ENCODE measurements at regions not wholly inside any gene's neighbourhood (a gene's known extent, or its start where the extent isn't known, plus 50 kb on each side); places are given as distances from the start of the nearest gene placed in this dataset.

- Histone ChIP-seq H3K9me3 (ENCODE audit: severe bottlenecking) (peaks cover 3% of the 10 kb centered on the region), H3K27ac (no peak overlapping the region), H3K27me3 (ENCODE audit: insufficient read depth, low read depth, severe bottlenecking) (peaks cover 20% of the 10 kb centered on the region), H3K4me3 (ENCODE audit: low read depth, low read length) (no peak overlapping the region), H3K36me3 (no peaks in the 10 kb centered on the region)
- no peak for TF ChIP-seq CTCF (IDR thresholded peaks at IDR 0.05; ENCODE audit: low read depth, low read length)
- no peak for DNase-seq
Measured at GRCh38 chr12:47601071-47601470, 104.8 kb downstream of the RPAP3 start.

- H3K9me3 ChIP-seq (ENCODE audit: severe bottlenecking) = no peaks in the 10 kb centered on the region
- DNase-seq = peak; percentile 43
- no peak for TF ChIP-seq CTCF (IDR thresholded peaks at IDR 0.05; ENCODE audit: low read depth, low read length)
- no peaks in the 10 kb centered on the region for H3K36me3 ChIP-seq
- peaks cover 3% of the 10 kb centered on the region for H3K27me3 ChIP-seq (ENCODE audit: insufficient read depth, low read depth, severe bottlenecking)
- no peak overlapping the region for H3K27ac ChIP-seq
- H3K4me3 ChIP-seq (ENCODE audit: low read depth, low read length) = no peak overlapping the region
Measured at GRCh38 chr12:47591795-47592194, 114.0 kb downstream of the RPAP3 start.

- Histone ChIP-seq H3K27ac (no peak overlapping the region), H3K27me3 (ENCODE audit: insufficient read depth, low read depth, severe bottlenecking) (peaks cover 3% of the 10 kb centered on the region), H3K4me3 (ENCODE audit: low read depth, low read length) (no peak overlapping the region), H3K9me3 (ENCODE audit: severe bottlenecking) (no peaks in the 10 kb centered on the region), H3K36me3 (no peaks in the 10 kb centered on the region)
- no peak for TF ChIP-seq CTCF (IDR thresholded peaks at IDR 0.05; ENCODE audit: low read depth, low read length)
- DNase-seq = no peak
Measured at GRCh38 chr12:47591361-47591791, 114.5 kb downstream of the RPAP3 start.

GRCh38 chr12:47590771-47591360, 115.0 kb downstream of the RPAP3 start:
- no peak for TF ChIP-seq CTCF (IDR thresholded peaks at IDR 0.05; ENCODE audit: low read depth, low read length)
- H3K27me3 ChIP-seq (ENCODE audit: insufficient read depth, low read depth, severe bottlenecking) = peaks cover 3% of the 10 kb centered on the region
- no peak overlapping the region for H3K4me3 ChIP-seq (ENCODE audit: low read depth, low read length)
- DNase-seq = no peak
- H3K36me3 ChIP-seq = no peaks in the 10 kb centered on the region
- H3K27ac ChIP-seq = no peak overlapping the region
- H3K9me3 ChIP-seq (ENCODE audit: severe bottlenecking) = no peaks in the 10 kb centered on the region

GRCh38 chr12:47586952-47587669, 118.7 kb downstream of the RPAP3 start:
- no peaks in the 10 kb centered on the region for H3K36me3 ChIP-seq
- TF ChIP-seq CTCF (IDR thresholded peaks at IDR 0.05; ENCODE audit: low read depth, low read length) = no peak
- DNase-seq = no peak
- H3K27ac ChIP-seq = no peak overlapping the region
- H3K9me3 ChIP-seq (ENCODE audit: severe bottlenecking) = no peaks in the 10 kb centered on the region
- H3K27me3 ChIP-seq (ENCODE audit: insufficient read depth, low read depth, severe bottlenecking) = peaks cover 3% of the 10 kb centered on the region
- H3K4me3 ChIP-seq (ENCODE audit: low read depth, low read length) = no peak overlapping the region

Data from WERI-Rb-1 (cell line).